HG03520 (cell line): ENCODE measurements at regions not wholly inside any gene's neighbourhood (a gene's known extent, or its start where the extent isn't known, plus 50 kb on each side); places are given as distances from the start of the nearest gene placed in this dataset.
"Not testable (repeated sequence)": the region's sequence is repeated elsewhere in the genome, so short reads cannot be mapped to it uniquely, and the experiment has no call there.

Experiments
- ATAC-seq: cut with Tn5 transposase; IDR thresholded peaks from one replicate; pipeline ENCODE4 v1.9.1; 2021; ENCODE audit warnings: mild to moderate bottlenecking, moderate library complexity; ENCODE audit not compliant: unreplicated experiment

GRCh38 chr6:26951211-26951610 is 291.7 kb upstream of the ZNF322 start:
- not testable (repeated sequence) for ATAC-seq

GRCh38 chr6:26956078-26956600 is 291.4 kb upstream of the PRSS16 start:
- ATAC-seq: not testable (repeated sequence)

GRCh38 chr6:26956601-26957184 is 290.8 kb upstream of the PRSS16 start:
- not testable (repeated sequence) for ATAC-seq

- not testable (repeated sequence) for ATAC-seq
Measured at GRCh38 chr6:26957399-26958127, 289.9 kb upstream of the PRSS16 start.

GRCh38 chr6:26961236-26961635 is 286.3 kb upstream of the PRSS16 start:
- not testable (repeated sequence) for ATAC-seq

- no peak for ATAC-seq
Measured at GRCh38 chr6:27002447-27002846, 245.1 kb upstream of the PRSS16 start.

- ATAC-seq: no peak
Measured at GRCh38 chr6:27007020-27007419, 240.5 kb upstream of the PRSS16 start.

GRCh38 chr6:27008613-27009012 is 238.9 kb upstream of the PRSS16 start:
- ATAC-seq: not testable (repeated sequence)

GRCh38 chr6:27014053-27014452 is 233.4 kb upstream of the PRSS16 start:
- ATAC-seq: not testable (repeated sequence)

- ATAC-seq: no peak
Measured at GRCh38 chr6:27016689-27017088, 230.8 kb upstream of the PRSS16 start.

- ATAC-seq: not testable (repeated sequence)
Measured at GRCh38 chr6:27018401-27018800, 229.1 kb upstream of the PRSS16 start.

- ATAC-seq: no peak
Measured at GRCh38 chr6:27019651-27020552, 227.6 kb upstream of the PRSS16 start.

GRCh38 chr6:27020553-27020880 is 227.0 kb upstream of the PRSS16 start:
- ATAC-seq: no peak

- ATAC-seq: no peak
Measured at GRCh38 chr6:27023664-27024063, 223.8 kb upstream of the PRSS16 start.

GRCh38 chr6:27025351-27025750 is 222.2 kb upstream of the PRSS16 start:
- no peak for ATAC-seq

GRCh38 chr6:27026361-27026760 is 221.1 kb upstream of the PRSS16 start:
- no peak for ATAC-seq

GRCh38 chr6:27031302-27031701 is 216.2 kb upstream of the PRSS16 start:
- ATAC-seq: no peak

- no peak for ATAC-seq
Measured at GRCh38 chr6:27038498-27038897, 209.0 kb upstream of the PRSS16 start.

GRCh38 chr6:27040244-27041042 is 207.1 kb upstream of the PRSS16 start:
- no peak for ATAC-seq

GRCh38 chr6:27043244-27043643 is 204.3 kb upstream of the PRSS16 start:
- no peak for ATAC-seq

GRCh38 chr6:27045131-27045530 is 202.4 kb upstream of the PRSS16 start:
- not testable (repeated sequence) for ATAC-seq
